GM18858 (cell line): ENCODE measurements at regions not wholly inside any gene's neighbourhood (a gene's known extent, or its start where the extent isn't known, plus 50 kb on each side); places are given as distances from the start of the nearest gene placed in this dataset.

ENCODE experiments used
- ATAC-seq: cut with Tn5 transposase; IDR thresholded peaks from one replicate; pipeline ENCODE4 v1.9.1; 2021; ENCODE audit not compliant: unreplicated experiment

GRCh38 chr4:167469436-167469835, 235.1 kb upstream of the SPOCK3 start:
- no peak for ATAC-seq

- no peak for ATAC-seq
Observed at GRCh38 chr4:167475951-167476350, 241.7 kb upstream of the SPOCK3 start.

GRCh38 chr4:167492007-167492406, 257.7 kb upstream of the SPOCK3 start:
- no peak for ATAC-seq

- ATAC-seq: no peak
Observed at GRCh38 chr4:167509551-167509950, 275.3 kb upstream of the SPOCK3 start.

GRCh38 chr4:167524091-167524490, 289.8 kb upstream of the SPOCK3 start:
- no peak for ATAC-seq

- ATAC-seq: no peak
Observed at GRCh38 chr4:167537761-167538160, 303.5 kb upstream of the SPOCK3 start.

- ATAC-seq: no peak
Observed at GRCh38 chr4:167541286-167541685, 307.0 kb upstream of the SPOCK3 start.

GRCh38 chr4:167544391-167544790, 310.1 kb upstream of the SPOCK3 start:
- ATAC-seq: no peak

- ATAC-seq: no peak
Observed at GRCh38 chr4:167550021-167550420, 315.7 kb upstream of the SPOCK3 start.

GRCh38 chr4:167555338-167556022, 321.2 kb upstream of the SPOCK3 start:
- peak; percentile 69 for ATAC-seq

- ATAC-seq: no peak
Observed at GRCh38 chr4:167578906-167579305, 344.6 kb upstream of the SPOCK3 start.

GRCh38 chr4:167581449-167581965, 347.2 kb upstream of the SPOCK3 start:
- ATAC-seq: no peak

GRCh38 chr4:167587361-167587760, 353.1 kb upstream of the SPOCK3 start:
- ATAC-seq: no peak

- ATAC-seq: no peak
Observed at GRCh38 chr4:167595898-167596297, 361.6 kb upstream of the SPOCK3 start.

- ATAC-seq: no peak
Observed at GRCh38 chr4:167602157-167602556, 367.9 kb upstream of the SPOCK3 start.

GRCh38 chr4:167606551-167606950, 372.3 kb upstream of the SPOCK3 start:
- ATAC-seq: no peak

GRCh38 chr4:167613381-167613780, 379.1 kb upstream of the SPOCK3 start:
- no peak for ATAC-seq

GRCh38 chr4:167614866-167615265, 380.6 kb upstream of the SPOCK3 start:
- no peak for ATAC-seq

GRCh38 chr4:167616476-167616875, 382.2 kb upstream of the SPOCK3 start:
- ATAC-seq: no peak

GRCh38 chr4:167622481-167623240, 388.4 kb upstream of the SPOCK3 start:
- peak; percentile 98 for ATAC-seq

- ATAC-seq: no peak
Observed at GRCh38 chr4:167623241-167623572, 388.9 kb upstream of the SPOCK3 start.

- ATAC-seq: no peak
Observed at GRCh38 chr4:167629272-167629671, 395.0 kb upstream of the SPOCK3 start.
